Smooth muscle cell (in vitro differentiated cells): ENCODE measurements at regions not wholly inside any gene's neighbourhood (a gene's known extent, or its start where the extent isn't known, plus 50 kb on each side); places are given as distances from the start of the nearest gene placed in this dataset.
"Not testable (repeated sequence)": the region's sequence is repeated elsewhere in the genome, so short reads cannot be mapped to it uniquely, and the experiment has no call there.

Experiments used
- DNase-seq: peaks from one replicate; lab custom pipeline; 2025; ENCODE audit not compliant: unreplicated experiment; lab: John Stamatoyannopoulos, UW
- H2AFZ ChIP-seq: fragments of 200-600 bp; sonication (generic); 2 replicates; pipeline ENCODE4 v1.6.0; 2016; ENCODE audit warnings: antibody characterized with exemption, low read depth, mild to moderate bottlenecking
- H3F3A ChIP-seq: fragments of 200-600 bp; sonication (generic); 2 replicates; pipeline ENCODE4 v1.6.0; 2017; ENCODE audit warnings: antibody characterized with exemption, low read depth
- H3K27ac ChIP-seq: fragments of 200-600 bp; sonication (generic); 2 replicates; pipeline ENCODE4 v1.5.1; 2016; ENCODE audit warnings: low read depth, mild to moderate bottlenecking
- H3K27me3 ChIP-seq: fragments of 200-600 bp; sonication (generic); 2 replicates; pipeline ENCODE4 v1.6.1; 2016; ENCODE audit warnings: low read depth, mild to moderate bottlenecking
- H3K36me3 ChIP-seq: fragments of 200-600 bp; sonication (generic); 2 replicates; pipeline ENCODE4 v1.5.1; 2016; ENCODE audit warnings: low read depth
- H3K4me1 ChIP-seq: fragments of 200-600 bp; sonication (generic); 2 replicates; pipeline ENCODE4 v1.5.1; 2016; ENCODE audit warnings: low read depth
- H3K4me2 ChIP-seq: fragments of 200-600 bp; sonication (generic); 2 replicates; pipeline ENCODE4 v1.6.0; 2016; ENCODE audit warnings: mild to moderate bottlenecking
- H3K4me3 ChIP-seq: fragments of 200-600 bp; sonication (generic); 2 replicates; pipeline ENCODE4 v1.5.1; 2016; ENCODE audit warnings: mild to moderate bottlenecking
- H3K79me2 ChIP-seq: fragments of 200-600 bp; sonication (generic); 2 replicates; pipeline ENCODE4 v1.6.0; 2016; ENCODE audit warnings: low read depth, mild to moderate bottlenecking
- H3K9ac ChIP-seq: fragments of 200-600 bp; sonication (generic); 2 replicates; pipeline ENCODE4 v1.6.0; 2016; ENCODE audit warnings: low read depth
- H3K9me3 ChIP-seq: fragments of 200-600 bp; sonication (generic); replicated peaks from 2 replicates; pipeline ENCODE4 v1.5.1; 2016; ENCODE audit warnings: low read depth
- H4K20me1 ChIP-seq: fragments of 200-600 bp; sonication (generic); 2 replicates; pipeline ENCODE4 v1.6.0; 2016; ENCODE audit warnings: low read depth
- CTCF ChIP-seq: fragments of 200-600 bp; sonication (generic); IDR thresholded peaks from 2 replicates; pipeline ENCODE4 v1.5.1; 2017; ENCODE audit warnings: borderline replicate concordance, mild to moderate bottlenecking, antibody characterized with exemption; ENCODE audit not compliant: insufficient read depth, poor library complexity, severe bottlenecking
- WGBS: methylation state at CpG from one replicate; pipeline ENCODE4 v1.1.7; 2016; ENCODE audit warnings: low lambda C conversion rate; 5-methylcytosine and 5-hydroxymethylcytosine counted together

GRCh38 chr5:38790891-38791290 lies 54.9 kb upstream of the OSMR start:
- H3K9me3 ChIP-seq = no peaks in the 10 kb centered on the region
- H4K20me1 ChIP-seq = no peaks in the 10 kb centered on the region
- H3F3A ChIP-seq = no peaks in the 10 kb centered on the region
- H3K27me3 ChIP-seq = no peaks in the 10 kb centered on the region
- H3K4me3 ChIP-seq = no peak overlapping the region
- H3K79me2 ChIP-seq = no peaks in the 10 kb centered on the region
- no peak overlapping the region for H2AFZ ChIP-seq
- H3K27ac ChIP-seq = no peak overlapping the region
- no peaks in the 10 kb centered on the region for H3K4me1 ChIP-seq
- H3K4me2 ChIP-seq = no peak overlapping the region
- 67% methylated on average over 2 of the region's 2 CpGs for WGBS
- TF ChIP-seq CTCF = no peak
- H3K36me3 ChIP-seq = no peaks in the 10 kb centered on the region
- DNase-seq = no peak
- H3K9ac ChIP-seq = no peak overlapping the region

GRCh38 chr5:38793099-38793498 lies 52.7 kb upstream of the OSMR start:
- H3K27ac ChIP-seq = no peak overlapping the region
- H3K79me2 ChIP-seq = no peaks in the 10 kb centered on the region
- no peak overlapping the region for H3K4me3 ChIP-seq
- H3K27me3 ChIP-seq = no peaks in the 10 kb centered on the region
- H3K4me2 ChIP-seq = no peak overlapping the region
- DNase-seq = no peak
- H3K9ac ChIP-seq = no peak overlapping the region
- H3K9me3 ChIP-seq = no peaks in the 10 kb centered on the region
- H4K20me1 ChIP-seq = no peaks in the 10 kb centered on the region
- no peaks in the 10 kb centered on the region for H3K4me1 ChIP-seq
- H3K36me3 ChIP-seq = no peaks in the 10 kb centered on the region
- WGBS = 78% methylated on average over 3 of the region's 3 CpGs
- H3F3A ChIP-seq = no peaks in the 10 kb centered on the region
- H2AFZ ChIP-seq = no peak overlapping the region
- TF ChIP-seq CTCF = no peak

GRCh38 chr5:38794037-38794436 lies 51.8 kb upstream of the OSMR start:
- H3K4me1 ChIP-seq, H3K27me3 ChIP-seq, H3K27ac ChIP-seq, H3K79me2 ChIP-seq, DNase-seq, H3F3A ChIP-seq, H2AFZ ChIP-seq, H3K36me3 ChIP-seq, H3K4me3 ChIP-seq, H3K9me3 ChIP-seq, H4K20me1 ChIP-seq, H3K4me2 ChIP-seq, H3K9ac ChIP-seq: not testable (repeated sequence)
- 84% methylated on average over 7 of the region's 7 CpGs for WGBS

GRCh38 chr5:38794986-38795385 lies 50.8 kb upstream of the OSMR start:
- no peaks in the 10 kb centered on the region for H4K20me1 ChIP-seq
- H3K36me3 ChIP-seq = no peaks in the 10 kb centered on the region
- WGBS = 92% methylated on average over 5 of the region's 5 CpGs
- no peak overlapping the region for H3K9ac ChIP-seq
- no peaks in the 10 kb centered on the region for H3K4me1 ChIP-seq
- H3K9me3 ChIP-seq = no peaks in the 10 kb centered on the region
- H3K4me2 ChIP-seq = no peak overlapping the region
- DNase-seq = no peak
- no peak for TF ChIP-seq CTCF
- H3K27me3 ChIP-seq = no peaks in the 10 kb centered on the region
- H3K79me2 ChIP-seq = no peaks in the 10 kb centered on the region
- H3K27ac ChIP-seq = no peak overlapping the region
- H3F3A ChIP-seq = no peaks in the 10 kb centered on the region
- H3K4me3 ChIP-seq = no peak overlapping the region
- H2AFZ ChIP-seq = no peak overlapping the region
